D721Med (cell line): ENCODE measurements at regions not wholly inside any gene's neighbourhood (a gene's known extent, or its start where the extent isn't known, plus 50 kb on each side); places are given as distances from the start of the nearest gene placed in this dataset.

Source experiments
- DNase-seq: peaks from one replicate; pipeline ENCODE4 v3.0.0; 2011; ENCODE audit warnings: low spot score; ENCODE audit not compliant: insufficient read length
- FAIRE-seq: peaks from 2 replicates; lab custom pipeline; 2011; peaks lifted over from hg19 to GRCh38; lab: Jason Lieb, UNC
- TF ChIP-seq, protein P1 (sequence below): IDR thresholded peaks from 2 replicates; pipeline ENCODE4 v1.5.1; 2012; ENCODE audit warnings: mild to moderate bottlenecking, control low read depth; ENCODE audit not compliant: insufficient read depth; ENCODE audit errors: missing control alignments

GRCh38 chr3:18862077-18862476 lies 286.2 kb upstream of the KCNH8 start:
- TF ChIP-seq, protein P1, sequence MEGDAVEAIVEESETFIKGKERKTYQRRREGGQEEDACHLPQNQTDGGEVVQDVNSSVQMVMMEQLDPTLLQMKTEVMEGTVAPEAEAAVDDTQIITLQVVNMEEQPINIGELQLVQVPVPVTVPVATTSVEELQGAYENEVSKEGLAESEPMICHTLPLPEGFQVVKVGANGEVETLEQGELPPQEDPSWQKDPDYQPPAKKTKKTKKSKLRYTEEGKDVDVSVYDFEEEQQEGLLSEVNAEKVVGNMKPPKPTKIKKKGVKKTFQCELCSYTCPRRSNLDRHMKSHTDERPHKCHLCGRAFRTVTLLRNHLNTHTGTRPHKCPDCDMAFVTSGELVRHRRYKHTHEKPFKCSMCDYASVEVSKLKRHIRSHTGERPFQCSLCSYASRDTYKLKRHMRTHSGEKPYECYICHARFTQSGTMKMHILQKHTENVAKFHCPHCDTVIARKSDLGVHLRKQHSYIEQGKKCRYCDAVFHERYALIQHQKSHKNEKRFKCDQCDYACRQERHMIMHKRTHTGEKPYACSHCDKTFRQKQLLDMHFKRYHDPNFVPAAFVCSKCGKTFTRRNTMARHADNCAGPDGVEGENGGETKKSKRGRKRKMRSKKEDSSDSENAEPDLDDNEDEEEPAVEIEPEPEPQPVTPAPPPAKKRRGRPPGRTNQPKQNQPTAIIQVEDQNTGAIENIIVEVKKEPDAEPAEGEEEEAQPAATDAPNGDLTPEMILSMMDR, result no peak
- DNase-seq (no peak), FAIRE-seq (no peak)

GRCh38 chr3:18861137-18861536 lies 287.2 kb upstream of the KCNH8 start:
- TF ChIP-seq, protein P1, result no peak
- no peak for FAIRE-seq
- DNase-seq, result no peak

DNA sequence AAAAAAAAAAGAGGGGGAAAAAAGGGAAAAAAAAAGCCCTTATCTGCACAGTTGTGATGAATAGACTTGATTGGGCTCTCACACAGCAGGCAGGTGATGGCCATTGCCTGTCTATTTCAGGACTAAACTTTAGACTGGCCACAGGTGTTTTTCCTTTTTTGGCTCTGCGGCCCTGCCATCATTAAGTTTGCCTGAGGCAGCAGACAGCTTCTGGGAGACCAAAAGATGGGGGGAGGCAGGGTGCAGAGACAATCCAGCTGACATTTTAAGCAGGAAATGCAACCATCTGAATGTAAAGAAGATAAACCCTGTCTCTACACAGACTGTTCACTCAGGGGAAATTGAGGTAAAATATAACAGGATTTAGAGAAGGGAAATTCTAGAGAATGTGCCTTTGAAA lies 295.0 kb upstream of the KCNH8 start:
- TF ChIP-seq, protein P1, result no peak
- no peak for DNase-seq
- no peak for FAIRE-seq

DNA sequence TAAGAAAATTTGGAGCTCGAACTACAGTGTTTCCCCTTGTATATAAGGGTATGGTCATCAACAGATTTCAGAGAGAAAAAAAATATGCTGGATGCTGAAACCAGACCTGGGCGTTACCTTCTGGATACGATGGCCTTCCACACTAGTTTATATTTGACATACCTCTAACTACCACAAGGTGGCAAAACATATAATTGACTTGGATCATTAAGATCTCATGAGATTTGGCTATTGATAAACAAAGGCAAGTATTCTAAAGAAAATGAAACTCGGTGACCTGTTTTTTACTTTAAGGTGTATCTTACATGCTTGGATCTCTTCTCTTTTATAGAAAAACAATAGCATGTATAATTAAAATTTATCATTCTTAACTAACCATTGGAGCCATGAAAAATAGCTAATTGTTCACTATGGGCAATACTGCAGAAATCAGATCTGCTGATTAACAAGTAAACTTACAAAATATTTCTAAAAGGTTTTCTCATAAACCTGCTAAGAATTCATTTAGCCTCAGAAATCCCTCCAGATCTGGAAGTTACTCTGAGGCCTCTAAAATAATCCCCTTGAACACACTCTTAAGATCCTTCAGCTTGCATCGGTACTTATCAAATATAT lies 300.6 kb upstream of the KCNH8 start:
- DNase-seq, result no peak
- FAIRE-seq, result peak; percentile 46
- TF ChIP-seq, protein P1, result peak; percentile 46

DNA sequence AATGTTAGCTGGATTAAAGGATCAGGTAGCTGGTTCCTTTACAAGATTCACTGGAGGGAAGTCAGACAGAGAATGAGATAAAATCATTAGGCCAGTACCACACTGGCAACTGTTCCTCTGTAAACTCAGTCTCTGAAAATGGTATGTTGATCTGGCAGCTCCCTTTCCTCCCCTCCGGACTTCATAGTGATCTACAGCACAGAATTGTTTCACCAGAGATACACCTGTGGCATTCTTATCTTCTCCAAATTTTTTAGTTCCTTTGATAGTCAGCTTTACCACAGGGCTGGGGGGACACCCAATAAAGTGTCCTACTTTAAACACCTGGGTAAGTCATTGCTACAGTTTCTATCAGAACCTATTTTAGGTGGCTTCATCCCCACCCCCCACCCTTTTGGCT lies 304.3 kb upstream of the KCNH8 start:
- TF ChIP-seq, protein P1, result no peak
- FAIRE-seq, result no peak

GRCh38 chr3:18843188-18843587 lies 305.1 kb upstream of the KCNH8 start:
- TF ChIP-seq, protein P1, result no peak
- DNase-seq (no peak), FAIRE-seq (no peak)

More for the DNA sequence above, 304.3 kb upstream of the KCNH8 start:
- DNase-seq, result no peak

DNA sequence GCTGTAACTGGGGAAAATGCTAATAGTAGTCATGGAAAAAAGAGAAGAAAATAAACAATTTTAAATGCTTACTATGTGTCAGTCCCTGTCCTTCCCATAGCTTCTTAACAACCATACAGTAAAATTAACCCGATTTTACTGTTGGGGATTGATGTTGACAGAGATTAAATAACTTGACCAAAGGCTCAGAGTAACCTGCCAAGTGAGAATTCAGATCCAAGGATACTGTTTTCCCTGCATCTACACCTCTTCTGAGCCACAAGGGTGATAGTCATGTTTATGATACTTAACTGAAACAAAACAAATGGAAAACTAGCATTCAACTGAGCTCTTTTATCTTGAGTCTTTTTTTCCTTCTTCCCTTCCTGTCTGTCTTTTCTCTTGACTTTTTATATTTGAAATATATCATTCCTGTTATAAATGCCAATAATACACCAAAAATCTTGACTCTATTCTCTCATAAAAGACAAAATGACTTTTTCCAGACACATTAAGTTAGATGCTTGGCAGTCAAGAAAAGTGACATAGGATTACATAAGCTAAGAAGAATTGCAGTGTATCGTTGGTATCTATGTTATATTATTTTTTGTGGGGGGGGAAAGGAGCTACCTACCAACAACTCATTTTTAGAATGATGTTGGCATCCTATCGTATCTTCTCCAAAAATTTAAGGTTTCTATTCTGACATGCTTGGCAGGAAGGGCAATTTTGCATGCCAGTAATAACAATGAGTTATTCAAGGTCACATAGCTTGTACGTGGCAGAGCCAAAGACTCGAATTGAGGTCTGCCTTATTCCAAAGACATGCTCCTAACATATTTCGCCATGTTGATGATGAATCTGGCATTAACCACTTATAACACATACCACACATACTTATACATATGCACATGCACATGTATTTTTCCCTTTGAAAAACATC lies 306.6 kb upstream of the KCNH8 start:
- FAIRE-seq, result no peak
- TF ChIP-seq, protein P1, result no peak
- no peak for DNase-seq
